ENCODE measurements at regions not wholly inside any gene's neighbourhood (a gene's known extent, or its start where the extent isn't known, plus 50 kb on each side); places are given as distances from the start of the nearest gene placed in this dataset.

GRCh38 chrX:147838465-147839131 lies 73.1 kb upstream of the FMR1 start:
- DNase-seq (ENCODE audit: low spot score) = peak; percentile 0

- no peak for DNase-seq (ENCODE audit: low spot score)
Measured at GRCh38 chrX:147846676-147847075, 65.0 kb upstream of the FMR1 start.

GRCh38 chrX:147847999-147848398 lies 63.7 kb upstream of the FMR1 start:
- DNase-seq (ENCODE audit: low spot score) = no peak

- DNase-seq (ENCODE audit: low spot score) = no peak
Measured at GRCh38 chrX:147848543-147849443, 62.9 kb upstream of the FMR1 start.

- no peak for DNase-seq (ENCODE audit: low spot score)
Measured at GRCh38 chrX:147850875-147851274, 60.8 kb upstream of the FMR1 start.

- no peak for DNase-seq (ENCODE audit: low spot score)
Measured at GRCh38 chrX:147853701-147854100, 58.0 kb upstream of the FMR1 start.

GRCh38 chrX:147859666-147860065 lies 52.1 kb upstream of the FMR1 start:
- DNase-seq (ENCODE audit: low spot score) = no peak

All from activated CD4-positive, alpha-beta T cell treated with anti-CD3 and anti-CD28 coated beads, Interleukin-2, Interleukin-4, amounts not matched to agents 100 ng/mL and 50 ng/mL, durations not matched to agents 16 hours and 8 hours (primary cell).